GM18498 (cell line): ENCODE measurements at regions not wholly inside any gene's neighbourhood (a gene's known extent, or its start where the extent isn't known, plus 50 kb on each side); places are given as distances from the start of the nearest gene placed in this dataset.

ENCODE experiments used
- ATAC-seq: cut with Tn5 transposase; IDR thresholded peaks from one replicate; pipeline ENCODE4 v1.9.1; 2021; ENCODE audit warnings: mild to moderate bottlenecking, moderate library complexity; ENCODE audit not compliant: unreplicated experiment

DNA sequence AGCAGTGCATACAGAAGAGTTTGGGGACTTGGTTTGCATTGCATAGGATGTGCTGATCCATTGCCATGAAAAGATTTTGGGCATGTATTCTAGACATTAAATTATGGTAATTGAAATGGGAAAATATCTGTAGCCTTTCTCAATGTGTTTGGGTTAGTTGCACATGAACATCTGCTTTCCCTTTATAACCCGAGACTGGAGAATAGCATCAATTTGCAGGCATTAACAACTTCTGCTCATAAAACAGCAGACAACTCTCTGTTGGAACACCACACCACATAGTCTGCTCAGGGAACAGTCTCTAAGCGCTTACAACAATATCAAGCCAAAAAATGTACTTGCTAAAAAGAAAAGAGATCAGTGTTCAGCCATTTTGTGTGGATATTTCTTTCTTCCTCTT lies 1391.1 kb upstream of the LRRTM3 start:
- ATAC-seq: no peak

DNA sequence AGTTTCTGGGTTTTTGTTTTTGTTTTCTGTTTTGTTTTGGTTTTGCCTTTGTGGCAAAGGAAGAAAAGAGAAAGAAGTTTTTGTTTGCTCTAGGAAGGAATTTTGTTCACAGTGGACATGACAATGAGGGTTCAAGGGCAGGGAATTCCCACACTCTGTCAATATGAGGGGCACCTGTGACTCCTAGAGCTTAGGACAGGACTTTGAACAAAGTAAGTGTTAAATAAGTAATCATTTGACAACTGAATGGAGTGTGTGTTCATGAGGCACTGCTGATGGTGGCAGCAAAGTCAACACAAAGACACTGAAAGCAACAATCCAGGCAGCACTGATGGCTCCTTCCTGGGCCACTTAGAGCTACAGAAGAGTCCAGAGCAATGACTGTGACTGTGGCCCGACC lies 1381.1 kb upstream of the LRRTM3 start:
- no peak for ATAC-seq

DNA sequence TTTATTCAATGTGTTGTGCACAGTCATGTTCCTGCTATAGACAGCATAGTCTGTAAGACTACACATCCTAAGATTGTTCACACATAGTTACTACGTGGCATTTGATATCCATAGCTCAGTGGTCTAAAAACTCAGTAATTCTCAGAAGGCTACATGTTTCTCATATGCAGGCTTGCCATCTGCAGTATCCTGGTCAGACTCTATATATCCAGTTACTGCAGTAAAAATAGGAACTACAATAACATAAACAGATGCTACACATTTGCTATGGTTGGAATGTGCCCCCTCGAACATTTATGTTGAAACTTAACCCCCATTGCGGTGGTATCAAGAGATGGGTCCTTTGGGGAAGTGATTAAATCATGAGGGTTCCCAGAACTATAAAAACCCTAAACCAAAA lies 1377.8 kb upstream of the LRRTM3 start:
- ATAC-seq: no peak

DNA sequence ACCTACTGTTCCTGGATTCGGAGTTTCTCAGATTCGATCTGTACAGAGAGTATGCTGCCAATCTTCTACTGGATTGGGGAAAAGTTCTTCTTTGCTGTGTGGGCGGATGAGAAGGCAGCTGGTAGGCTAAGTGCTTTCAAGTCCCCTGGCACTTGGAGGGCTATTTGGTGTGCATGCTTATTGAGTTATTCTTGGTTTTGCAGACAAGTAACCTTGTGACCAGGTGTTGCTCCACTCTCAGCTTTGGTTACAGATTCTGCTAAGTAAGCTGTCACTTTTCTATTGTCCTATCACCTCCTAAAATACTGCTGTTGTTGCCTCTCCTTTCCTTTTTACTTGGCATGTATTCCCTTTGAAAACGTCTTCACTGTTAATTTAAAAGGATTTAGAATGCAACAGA lies 1375.1 kb upstream of the LRRTM3 start:
- ATAC-seq: no peak

DNA sequence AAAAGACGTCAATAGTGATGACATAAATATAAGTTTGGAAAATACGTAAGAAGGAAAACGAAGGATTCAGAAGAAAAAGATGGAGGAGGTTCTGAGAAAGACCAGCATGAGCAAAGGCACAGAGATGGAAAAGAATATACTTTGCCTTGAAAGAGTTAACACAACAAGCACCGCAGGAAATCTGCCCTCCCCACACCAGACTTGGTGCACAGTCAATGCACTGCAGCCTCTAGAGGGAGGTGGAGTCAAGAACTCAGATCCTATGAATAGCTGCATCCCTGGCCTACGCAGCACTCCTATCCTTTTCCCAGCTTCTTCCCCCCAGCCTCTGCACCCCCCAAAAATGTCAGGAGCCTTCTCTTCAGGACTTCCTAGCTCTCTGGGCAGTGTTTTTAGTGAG lies 1370.6 kb upstream of the LRRTM3 start:
- no peak for ATAC-seq

DNA sequence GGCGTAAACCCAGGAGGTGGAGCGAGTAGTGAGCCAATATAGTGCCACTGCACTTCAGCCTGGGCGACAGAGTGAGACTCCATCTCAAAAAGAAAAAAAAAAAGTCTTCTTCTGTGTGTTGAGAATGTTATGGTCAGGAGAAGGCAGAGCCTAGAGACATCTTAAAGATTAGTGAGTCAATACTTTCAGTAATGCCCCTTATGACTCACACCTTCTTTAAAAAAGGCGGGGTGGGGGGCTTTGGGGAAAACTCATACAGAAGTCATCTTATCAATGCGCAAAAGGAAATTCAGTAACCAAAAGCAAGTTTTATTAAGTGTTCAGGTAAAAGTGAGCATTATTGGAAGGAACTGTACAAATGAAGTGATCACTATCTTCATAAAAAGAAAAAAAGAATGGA lies 1369.8 kb upstream of the LRRTM3 start:
- no peak for ATAC-seq

DNA sequence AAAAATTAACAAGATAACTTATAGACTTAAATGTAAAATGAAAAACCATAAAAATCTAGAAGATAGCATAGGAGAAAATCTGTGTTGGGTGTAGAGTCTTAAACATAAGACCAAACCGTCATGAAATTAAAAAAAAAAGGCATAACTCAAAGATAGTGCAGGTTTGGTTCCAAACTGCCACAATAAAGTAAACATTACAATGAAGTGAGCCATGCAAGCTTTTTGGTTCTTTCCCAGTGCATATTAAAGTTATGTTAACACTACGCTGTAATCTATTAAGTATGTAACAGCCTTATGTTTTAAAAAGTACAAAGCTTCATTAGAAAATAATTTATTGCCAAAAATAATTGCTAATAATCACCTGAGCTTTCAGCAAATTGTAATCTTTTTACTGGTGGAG lies 1366.5 kb upstream of the LRRTM3 start:
- ATAC-seq: no peak

DNA sequence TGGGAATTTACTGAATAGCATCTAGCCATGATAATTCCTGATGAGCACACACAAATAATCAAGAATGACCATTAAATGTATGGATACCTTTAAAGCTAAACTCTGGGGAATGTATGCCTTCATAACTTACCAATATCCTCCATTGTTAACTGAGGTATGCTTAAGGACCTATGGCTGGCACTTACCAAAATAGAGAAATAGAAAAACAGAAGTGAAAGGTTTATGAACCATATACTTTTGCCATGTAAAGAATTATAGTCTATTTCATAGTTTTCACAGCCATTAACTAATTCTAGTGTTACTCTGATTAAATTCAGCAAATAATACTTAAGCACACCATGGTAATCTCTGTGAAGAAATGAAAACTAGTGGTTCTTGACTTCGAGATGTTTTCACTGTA lies 1360.6 kb upstream of the LRRTM3 start:
- no peak for ATAC-seq

DNA sequence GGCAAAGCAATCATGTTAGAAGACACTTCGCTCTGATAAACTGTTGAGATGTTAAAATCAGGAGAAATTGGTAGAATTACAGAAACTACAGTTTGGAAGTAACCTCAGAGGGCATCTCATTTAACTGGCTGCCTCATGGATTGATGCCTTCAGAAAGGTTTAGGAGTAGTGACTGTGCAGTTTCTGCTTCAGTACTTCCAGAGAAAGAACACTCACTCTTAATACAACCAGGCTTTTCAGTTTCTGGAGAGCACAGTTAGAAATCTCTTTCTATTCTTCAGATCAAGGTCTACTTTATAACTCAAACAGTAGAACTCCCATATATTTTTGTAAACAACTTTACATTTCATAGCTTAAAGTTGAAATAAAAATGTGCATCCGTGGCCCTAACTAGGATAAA lies 1358.9 kb upstream of the LRRTM3 start:
- no peak for ATAC-seq

DNA sequence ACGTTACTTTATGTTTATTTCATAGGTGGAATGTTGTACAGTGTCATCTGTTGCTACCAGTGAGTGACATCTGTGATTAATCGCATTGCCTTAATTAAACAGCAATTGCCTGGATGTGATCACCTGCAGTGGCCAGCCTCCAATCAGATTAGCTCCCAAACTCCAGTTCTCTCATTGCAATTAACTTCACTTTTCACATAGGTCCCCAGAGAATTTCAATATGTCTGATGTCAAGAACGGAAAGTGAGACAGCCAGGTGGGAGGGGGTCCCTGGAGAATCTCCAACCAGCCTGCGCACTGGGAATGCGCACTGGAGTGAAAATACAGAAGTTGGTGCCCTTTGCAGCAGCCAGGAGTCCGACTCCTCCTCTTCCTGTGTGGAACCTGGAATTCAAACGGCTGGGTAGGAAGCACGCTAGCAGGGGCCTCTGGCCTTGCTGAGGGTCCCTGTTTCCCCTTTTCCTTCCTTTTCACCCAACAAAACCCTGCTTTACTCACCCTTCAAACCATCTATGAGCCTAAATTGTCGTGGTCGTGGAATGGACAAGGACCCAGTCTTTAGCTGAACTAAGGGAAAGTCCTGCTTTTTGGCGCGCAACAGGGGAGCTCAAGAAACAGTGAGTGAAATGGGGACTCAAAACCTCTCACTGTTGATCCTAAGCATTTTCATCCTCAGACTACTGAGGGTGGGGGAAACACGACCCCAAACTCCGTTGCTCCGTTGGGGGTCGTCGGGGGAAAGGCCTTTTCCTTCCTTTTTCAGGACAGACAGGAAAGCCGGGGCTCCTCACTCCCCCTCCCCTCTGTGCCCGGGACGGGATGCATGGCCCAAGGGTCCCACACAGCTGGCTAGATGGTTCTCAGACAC lies 1355.5 kb upstream of the LRRTM3 start:
- peak; percentile 43 for ATAC-seq

DNA sequence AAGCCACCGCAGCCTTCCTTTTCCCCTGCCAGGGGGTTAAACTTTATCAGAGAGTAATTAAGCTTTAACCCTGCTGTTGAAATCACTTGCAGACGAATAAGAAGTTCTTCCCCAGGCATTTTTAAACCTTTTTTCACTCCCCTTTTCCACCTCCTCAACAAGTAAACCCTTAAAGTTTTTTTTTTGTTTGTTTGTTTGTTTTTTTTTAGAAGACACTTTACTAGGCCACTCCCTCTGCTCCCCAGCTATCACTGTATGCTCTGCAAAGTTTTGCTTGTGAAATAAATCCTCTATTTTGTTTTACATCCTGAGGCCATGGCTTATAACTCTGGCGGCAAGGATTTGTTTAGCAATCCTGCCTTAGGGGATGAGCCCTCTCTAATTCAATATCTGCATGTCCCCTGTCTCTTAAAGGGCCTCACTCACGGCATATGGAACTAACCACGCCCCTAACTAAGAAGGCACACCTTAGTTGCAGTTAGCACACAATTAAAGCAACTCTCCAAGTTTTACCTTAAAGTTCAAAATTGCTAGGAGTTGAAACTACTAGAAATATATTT lies 1354.7 kb upstream of the LRRTM3 start:
- ATAC-seq: peak; percentile 49

DNA sequence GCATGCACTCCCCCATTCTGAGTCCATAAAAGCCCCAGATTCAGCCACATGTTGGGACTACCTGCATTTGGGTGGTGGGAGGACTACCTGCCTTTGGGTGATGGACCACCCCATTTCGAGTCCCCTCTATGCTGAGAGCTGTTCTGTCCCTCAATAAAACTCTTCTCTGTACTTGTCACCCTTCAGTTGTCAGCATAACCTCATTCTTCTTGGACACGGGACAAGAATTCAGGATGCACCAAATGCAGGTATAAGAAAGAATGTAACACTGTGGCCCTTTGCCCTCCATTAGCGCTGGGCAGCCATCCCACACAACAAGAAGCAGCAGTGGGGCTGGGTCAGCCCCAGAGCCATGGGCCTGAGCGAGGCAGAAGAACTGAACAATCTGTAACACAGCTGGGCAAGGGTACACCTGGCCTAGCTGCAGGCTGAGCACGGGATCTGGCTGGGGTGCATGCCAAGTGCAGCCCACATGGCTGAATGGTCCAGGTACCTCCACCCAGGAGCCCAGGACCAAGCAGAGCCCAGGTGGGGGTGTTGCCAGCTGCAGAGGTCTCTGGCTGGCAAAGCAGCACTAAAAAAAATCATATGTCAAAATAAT lies 1344.3 kb upstream of the LRRTM3 start:
- ATAC-seq: no peak

DNA sequence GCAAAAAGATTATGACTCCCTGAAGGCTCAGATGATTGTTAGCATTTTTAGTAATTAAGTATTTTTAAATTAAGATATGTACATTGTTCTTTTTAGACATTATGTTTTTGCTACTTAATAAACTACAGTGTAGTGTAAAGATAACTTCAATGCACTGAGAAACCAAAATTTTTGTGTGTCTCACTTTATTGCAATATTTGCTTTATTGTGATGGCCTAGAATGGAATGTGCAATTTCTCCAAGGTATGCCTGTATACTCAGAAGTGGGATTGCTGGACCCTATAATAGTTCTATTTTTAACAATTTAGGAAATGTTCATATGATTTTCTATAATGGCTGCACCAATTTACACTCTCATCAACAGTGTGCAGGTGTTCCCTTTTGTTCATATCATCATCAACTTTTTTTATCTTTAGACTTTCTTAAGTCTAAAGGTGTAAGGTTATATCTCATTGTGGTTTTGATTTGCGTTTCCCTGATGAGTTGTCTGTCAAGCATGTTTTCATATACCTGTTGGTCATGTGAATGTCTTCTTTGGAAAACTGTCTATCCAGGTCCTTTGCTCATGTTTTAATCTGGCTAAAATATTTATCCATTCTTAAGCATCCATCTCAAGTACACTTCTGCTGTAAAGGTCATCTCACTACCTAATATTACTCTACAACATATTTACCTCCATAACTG lies 1323.5 kb upstream of the LRRTM3 start:
- ATAC-seq: no peak

DNA sequence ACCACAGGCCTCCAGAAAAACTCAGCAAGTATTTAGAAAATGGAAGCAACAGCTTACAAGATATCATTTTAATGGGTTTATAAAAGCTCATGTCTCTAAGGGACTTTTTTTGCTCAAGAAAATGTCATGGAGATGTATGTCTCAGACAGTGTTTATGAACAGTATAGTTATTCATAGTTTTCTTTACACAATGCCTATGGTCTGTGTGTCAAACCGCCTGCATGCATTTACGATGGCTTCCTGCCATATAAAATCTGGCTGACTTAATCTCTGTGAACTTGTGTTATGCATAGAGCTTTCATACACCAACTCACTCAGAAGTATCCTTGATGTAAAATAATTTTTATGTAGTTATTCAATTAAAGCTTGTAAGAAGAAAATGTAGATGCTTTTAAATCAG lies 1314.2 kb upstream of the LRRTM3 start:
- ATAC-seq: no peak

DNA sequence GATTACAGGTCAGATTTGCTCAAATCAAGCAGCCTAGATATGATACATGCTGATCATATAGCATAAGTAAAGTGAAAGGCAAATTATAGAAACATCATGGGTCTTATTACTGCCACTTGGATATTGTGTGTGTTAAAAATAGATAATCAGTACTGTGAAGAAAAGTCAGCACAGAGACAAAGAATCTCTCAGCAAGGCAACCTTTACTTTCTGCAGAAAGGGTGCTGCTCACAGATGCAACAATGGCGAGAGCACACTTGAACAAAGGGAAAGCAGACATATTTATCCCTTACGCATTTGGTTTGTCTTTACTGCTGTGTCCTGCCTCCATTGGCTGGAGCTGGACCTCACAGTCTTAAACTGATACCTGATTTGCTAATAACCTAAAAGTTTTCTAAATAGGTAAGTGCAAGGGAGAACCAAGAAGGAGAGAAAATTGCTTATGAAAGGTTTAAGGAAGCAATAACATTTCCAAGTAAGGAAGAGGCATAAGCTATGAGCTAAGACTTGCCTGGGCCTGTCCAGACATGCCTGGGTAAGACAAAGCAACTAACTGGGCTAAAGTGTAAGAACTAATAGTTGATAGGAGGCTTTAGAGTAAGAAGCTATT lies 1310.8 kb upstream of the LRRTM3 start:
- ATAC-seq: no peak

DNA sequence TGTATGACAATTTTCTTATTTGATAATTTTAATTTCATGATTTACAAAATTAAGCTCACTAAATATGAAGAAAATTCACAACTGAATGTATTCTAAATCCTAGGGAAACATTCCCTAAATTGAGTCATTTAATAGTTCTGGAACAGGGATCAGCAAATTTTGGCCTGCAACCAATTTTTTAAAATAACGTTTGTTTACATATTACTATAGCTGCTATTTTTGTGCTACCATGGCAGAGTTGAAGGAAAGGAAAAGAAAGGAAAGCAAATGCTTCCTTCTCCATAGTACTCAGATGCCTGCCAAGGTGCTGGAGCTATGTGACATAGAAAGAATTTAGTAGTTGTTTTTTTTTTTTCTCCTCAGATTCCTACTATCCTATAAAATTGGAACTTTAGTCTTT lies 1307.7 kb upstream of the LRRTM3 start:
- ATAC-seq: no peak

DNA sequence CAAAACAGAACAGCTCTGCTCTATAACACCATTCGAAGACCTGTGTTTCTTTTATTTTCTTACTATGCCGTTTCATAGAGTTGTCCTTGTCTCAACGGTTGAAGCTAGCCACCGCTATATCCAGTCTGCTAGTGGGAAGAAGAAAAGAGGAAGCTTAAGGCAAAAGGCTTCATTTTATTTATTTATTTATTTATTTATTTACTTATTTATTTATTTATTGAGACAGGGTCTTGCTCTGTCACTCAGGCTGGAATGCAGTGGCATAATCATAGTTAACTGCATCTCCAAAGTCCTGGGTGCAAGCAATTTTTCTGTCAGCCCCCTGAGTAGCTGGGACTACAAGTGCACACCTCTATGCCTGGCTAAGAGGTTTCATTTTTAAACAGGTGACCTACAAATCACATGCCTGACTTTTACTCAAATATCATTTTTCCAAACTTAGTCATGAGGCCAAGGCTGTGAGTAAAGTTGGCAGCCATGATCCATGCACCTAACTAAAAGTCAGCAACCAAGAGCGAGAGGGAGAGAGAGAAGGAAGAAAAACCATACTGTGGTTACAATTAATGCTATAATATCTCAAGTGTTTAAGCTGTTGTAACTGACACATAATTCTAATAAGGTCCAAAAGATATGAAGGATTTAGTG lies 1305.3 kb upstream of the LRRTM3 start:
- ATAC-seq: no peak

DNA sequence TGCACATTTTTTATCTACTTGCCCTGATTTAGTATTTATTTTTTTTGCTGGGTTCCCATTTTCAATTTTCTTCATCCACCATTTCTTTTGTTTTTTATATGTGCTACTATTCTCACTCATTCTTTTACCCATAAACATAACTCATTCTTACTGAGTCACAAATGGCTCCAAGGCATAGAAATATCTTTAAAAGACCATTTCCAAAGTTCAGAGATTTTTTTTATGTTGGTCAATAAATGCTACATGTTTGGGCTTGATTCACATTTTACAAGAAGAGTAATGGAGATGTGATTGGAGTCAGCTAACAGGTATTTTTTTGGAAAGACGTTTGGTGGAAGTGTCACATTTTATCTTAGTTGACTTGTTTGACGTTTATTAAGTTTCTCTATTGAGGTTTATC lies 1303.2 kb upstream of the LRRTM3 start:
- no peak for ATAC-seq

DNA sequence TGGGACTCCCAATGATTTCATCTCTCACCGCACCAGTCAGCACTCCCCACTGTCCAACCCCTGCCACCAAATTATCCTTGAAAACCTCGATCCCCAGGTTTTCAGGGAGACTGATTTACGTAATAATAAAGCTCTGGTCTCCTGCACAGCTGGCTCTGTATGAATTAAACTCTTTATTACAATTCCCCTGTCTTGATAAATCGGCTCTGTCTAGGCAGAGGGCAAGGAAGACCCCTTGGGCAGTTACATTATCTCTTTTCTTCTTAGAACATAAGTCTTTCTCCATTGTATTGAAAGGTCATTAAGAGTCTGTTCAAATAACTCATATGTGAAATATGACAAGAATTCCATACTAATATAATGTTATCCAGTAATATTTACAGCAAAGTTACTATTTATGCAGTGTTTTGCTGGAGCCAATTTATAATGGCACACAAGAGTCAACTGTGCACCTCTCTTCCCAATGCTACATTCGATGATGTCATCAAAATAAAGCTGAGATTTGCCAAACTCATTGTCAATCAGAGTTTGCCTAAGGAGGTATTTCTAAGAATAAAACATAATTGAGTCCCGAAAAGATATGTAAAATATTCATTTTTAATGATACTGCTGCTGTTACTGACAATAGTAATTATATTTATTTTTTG lies 1297.2 kb upstream of the LRRTM3 start:
- ATAC-seq: no peak

DNA sequence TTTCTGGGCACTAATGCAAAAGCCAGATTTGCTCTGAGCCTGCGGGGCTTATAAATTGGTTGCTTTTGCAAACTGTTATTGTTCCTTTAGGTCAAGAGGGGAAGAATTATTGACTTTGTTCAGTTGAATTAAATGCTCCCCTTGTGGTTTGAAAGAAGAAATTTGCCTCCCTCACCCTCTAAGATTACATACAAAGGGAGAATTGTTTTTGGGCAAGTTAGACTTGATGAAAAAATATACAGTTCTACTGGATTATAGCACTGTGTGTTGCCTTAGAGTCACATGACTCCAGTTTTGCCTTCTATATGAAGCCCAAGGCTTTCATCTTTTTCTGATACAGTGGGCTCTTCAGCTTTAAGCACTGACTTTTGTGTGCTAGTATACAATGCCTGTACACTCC lies 1265.8 kb upstream of the LRRTM3 start:
- ATAC-seq: no peak
